C1 segment of cervical spinal cord (tissue), 14 donors: ENCODE measurements at regions not wholly inside any gene's neighbourhood (a gene's known extent, or its start where the extent isn't known, plus 50 kb on each side); places are given as distances from the start of the nearest gene placed in this dataset.

ENCODE experiments used
- DNase-seq, 14 donors: peaks; one replicate each; lab custom pipeline; 2025; lab: John Stamatoyannopoulos, UW

DNA sequence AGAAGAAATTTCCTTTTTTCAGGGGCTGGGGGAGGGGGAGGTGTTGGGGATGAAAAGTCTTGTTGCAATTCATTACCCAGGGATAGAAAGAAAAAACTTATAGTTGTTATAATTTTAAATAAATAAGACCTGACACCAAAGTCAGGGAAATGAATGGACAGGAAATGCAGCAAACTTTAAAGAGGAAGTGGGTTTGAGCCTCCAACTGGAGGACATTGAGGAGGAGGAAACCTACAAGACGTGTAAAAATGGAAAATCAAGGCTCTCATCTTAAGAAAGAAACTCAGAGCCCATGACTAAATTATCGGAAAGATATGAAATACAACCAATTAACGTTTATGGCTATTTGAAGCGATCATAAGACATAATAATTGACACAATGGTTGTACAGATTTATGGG, 54.4 kb downstream of the NIBAN1 start:
- no peak for DNase-seq

DNA sequence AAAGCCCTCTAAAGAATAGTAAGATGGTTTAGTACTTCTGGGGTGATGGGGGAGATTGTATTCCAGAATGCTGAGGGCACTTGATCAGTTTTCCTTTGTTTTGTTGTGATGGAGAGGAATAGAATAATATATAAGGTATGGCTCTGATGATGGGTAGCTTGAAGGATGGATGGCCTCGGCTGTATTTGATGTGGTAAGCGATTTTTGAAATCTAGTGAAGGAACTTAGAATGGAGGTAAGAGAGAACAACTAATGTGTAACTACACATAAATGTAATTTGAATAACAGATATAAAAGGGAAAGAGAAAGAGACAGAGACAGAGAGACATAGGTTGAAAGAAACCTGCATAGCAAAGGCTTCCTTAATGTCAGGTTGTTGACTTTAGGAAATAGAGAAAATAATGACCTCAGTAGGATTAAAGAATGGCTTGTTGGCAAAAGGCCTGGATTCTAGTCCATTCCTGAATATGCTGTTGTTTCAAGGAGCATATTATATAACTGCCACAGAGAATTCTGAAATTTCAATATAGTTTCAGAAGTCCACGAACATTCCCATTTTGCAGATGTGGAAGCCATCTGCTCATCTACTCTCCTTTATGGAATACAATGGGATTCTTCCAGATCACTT, 58.7 kb downstream of the NIBAN1 start:
- DNase-seq = no peak

DNA sequence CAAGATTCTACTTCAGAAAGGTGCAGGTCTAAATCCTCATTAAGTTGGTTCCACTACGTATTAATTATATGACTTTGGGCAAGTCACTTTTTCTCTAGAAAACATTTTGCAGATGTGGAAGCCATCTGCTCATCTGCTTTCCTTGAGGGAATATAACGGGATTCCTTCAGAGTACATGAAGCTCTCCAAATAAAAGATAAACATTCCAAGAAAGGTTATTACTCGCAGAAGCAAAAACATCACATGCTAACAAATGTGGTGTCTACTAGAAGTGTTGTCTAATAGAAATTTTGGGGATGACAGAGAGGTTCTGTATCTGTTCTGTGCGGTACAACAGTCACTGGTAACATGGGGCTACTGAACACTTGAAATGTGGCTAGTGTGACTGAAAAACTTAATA, 60.2 kb downstream of the NIBAN1 start:
- DNase-seq = no peak

DNA sequence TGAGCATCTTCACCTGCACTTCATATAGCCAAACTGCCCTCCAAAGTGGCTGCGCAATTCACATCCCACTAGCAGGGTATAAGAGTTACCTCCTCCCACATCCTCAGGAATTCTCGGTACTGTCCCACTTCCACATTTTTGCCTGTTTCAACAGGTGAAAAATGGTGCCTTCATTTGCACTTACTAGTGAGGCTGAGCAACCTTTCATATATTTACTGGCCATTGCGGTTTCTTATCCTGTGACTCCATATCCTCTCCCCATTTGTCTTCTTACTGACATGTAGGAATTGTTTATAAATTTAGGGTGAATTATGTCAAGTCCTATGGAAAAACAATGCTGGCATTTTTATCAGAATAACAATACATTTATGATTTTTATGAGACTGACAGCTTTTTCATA, 61.9 kb downstream of the NIBAN1 start:
- DNase-seq = no peak

DNA sequence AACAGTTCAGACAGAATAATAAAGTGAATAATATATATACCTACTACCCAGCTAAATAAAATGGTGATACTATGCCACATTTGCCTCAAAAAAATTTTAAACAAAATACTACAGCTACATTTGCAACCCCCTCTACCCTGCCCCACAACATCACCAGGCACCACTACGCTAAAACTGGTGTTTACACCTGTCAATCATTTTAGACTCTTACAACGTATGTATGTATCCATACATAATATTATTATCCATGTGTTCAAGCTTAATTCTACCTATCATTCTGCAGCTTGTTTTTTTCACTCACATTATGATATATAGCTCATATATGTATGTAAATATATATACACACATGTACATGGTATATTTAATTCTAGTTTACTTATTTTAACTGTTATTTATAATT, 62.5 kb downstream of the NIBAN1 start:
- no peak for DNase-seq

DNA sequence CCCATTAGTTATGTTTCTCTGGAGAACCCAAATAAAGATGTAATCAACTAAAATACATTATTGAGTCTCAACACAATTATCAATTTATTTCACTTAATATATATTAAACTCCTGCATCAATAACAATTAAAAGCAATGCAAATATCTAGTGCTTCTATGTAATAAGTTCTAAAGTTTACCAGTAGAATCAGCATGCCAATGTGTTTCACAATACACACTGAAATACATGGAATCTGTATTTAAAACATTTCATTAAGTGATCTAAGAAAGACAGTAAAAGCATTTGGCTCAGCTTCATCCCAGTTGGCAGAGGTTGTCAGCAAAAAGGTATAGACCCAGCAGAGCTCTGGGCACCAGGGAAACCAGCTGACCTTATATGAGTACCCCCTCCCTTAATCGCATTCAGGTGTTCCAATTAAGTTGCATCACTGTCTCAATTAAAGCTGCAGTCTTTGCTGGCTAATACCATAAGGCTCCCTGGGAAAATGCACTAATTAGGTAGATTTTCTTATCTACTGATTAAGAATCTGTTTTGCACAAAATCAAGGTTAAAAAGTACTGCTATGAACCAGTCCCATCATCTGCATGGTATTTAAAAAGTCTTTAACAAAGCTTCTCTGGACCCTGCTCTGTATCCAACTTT, 63.1 kb downstream of the NIBAN1 start:
- DNase-seq = no peak

DNA sequence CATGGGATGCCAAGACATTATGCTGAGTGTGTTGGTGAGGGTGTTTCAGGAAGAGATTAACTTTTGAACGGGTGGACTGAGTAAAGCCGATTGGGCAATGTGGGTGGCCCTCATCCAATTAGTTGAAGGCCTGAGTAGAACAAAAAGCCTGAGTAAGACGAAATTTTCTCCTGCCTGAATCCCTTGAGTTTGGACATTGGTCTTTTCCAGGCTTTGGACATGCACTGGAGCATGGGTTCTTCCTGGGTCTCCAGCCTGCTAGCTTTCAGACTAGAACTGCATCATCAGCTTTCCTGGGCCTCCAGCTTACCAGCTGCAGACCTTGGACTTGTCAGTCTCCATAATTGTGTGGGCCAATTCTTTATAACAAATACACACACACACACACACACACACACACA, 63.6 kb downstream of the NIBAN1 start:
- no peak for DNase-seq

DNA sequence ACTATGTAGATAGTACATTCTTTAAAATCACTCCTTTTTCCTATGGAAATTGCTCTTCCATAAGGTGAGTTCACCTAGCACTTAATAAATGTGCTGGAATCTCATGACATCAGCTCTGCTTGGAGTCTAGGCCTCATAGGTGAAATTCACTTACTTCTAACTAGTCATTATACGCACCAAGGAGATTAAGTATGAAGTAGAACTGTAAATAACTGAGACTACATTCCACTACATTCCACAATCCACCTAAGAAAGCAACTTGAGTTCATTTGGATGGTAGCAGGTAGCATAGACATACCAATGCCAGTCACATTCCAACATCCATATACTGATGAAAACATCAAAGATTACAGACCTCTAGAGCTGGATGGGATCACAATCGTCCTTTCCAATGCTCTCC, 64.3 kb downstream of the NIBAN1 start:
- no peak for DNase-seq

DNA sequence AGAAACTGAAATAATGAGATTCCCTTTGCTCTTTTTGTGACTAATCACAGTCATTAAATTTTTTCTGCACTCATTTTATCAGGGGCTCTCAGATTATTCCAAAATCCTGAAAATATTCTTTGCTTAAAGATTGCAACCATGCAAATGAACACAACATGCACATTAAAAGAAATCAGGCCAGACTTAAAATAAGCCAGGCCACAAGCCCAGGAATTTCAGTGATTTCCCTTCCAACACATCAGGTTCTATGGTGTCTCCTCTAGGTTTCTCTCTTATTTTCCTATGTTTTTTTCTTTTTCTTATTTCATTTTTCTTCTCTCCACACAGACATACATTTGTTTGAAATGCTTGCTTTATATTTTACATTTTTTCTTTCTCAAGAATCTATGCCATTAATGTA, 65.3 kb downstream of the NIBAN1 start:
- no peak for DNase-seq

DNA sequence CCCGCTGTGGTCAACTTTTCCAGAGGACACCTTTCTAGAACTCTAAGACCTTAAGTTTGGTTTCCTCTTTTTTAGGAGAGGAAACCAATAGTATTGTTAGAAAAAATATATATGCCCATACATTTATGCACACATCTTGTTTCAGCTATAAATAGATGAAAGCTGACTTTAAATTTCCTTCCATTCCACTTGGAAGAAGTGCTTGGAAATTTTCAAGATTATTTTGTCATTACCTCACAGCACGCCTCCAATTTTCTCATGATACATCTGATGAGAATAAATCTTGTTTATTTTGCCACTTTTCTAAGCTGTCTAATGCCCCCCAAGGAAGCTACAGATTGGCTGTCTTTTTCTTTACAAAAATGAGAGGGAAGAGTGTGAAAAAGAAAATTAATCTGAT, 65.8 kb downstream of the NIBAN1 start:
- DNase-seq = no peak

DNA sequence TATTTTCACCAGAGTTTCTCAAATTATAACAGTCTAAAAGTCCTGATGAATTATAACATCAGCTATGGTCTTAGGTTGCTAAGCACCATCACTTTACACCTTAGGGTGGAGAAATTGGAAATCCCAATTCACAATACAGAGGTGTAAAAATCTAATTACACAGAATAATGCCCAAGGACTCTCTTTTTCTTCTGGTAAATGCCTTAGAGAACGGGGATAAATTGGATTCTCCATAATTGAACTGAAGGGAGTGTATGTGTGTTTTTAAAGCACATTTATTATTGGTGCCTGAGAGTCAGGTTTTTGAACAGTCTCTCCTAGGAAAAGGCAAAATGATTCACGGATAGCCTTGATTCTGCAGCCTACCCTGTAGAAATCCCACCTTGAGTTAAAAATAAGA, 66.8 kb downstream of the NIBAN1 start:
- no peak for DNase-seq

DNA sequence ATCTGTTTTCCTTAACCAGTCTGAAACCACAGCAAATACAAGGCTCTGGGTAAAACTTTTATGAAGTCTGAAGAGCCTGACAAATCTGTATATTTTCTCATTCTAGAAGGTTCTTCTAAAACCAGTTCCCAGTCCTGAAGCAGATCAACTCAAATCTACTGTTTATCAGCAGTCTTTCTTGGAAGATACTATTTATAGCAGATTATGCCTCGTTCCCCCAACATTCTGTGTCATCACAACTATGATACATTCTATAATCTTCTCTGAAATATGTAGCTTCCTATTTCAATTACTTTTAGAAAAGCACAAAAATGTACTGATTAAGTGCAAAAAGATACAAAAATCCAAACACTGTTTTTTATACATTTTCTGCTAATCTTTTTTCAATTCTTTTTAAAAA, 67.5 kb downstream of the NIBAN1 start:
- DNase-seq = no peak

DNA sequence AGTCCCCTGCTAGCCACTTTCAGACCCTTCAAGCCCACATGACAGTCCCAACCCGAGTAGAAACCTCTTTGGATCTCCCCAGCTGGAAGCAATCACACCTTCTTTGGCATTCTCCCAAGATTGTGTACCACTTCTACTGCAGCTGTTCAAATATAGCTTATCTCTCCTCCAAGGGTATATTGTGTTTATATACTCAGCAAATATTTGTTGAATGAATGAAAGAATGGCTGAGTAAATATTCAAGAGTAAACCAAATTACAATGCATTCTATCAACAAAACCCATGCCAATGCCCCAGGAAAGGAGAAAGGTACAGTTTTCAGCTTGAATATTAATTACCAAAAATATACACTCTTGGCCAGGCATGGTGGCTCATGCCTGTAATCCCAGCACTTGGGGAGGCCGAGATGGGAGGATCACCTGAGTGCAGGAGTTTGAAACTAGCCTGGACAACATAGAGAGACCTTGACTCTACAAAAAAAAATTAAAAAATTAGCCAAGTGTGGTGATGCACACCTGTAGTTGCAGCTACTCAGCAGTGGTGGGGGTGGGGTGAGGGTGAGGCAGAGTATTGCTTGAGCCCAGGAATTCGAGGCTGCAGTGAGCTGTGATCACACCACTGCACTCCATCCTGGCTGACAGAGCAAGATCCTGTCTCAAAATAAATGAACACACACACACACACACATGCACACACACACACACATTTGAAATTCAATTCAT, 68.5 kb downstream of the NIBAN1 start:
- no peak for DNase-seq

DNA sequence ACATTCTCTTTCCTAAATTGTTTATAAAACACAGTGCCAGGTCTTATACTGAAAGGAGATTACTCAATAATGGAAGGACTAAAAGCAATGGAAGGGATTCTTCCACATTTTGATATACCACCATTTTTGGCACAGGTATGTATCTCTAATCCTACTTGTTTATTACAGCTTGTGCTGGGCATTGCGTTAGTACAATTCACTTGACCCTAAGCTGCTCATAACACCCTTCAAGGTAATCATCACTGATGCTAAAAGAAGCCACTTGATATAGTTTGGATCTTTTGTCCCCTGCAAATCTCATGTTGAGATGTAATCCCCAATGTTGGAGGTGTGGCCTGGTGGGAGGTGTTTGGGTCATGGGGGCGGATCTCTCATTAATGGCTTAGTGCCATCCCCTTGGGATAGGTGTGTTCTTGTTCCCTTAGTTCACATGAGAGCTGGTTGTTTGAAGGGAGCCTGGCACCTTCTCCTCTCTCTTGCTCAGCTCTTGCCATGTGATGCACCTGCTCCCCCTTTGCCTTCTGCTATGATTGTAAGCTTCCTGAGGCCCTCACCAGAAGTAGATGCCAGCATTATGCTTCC, 71.1 kb downstream of the NIBAN1 start:
- no peak for DNase-seq

DNA sequence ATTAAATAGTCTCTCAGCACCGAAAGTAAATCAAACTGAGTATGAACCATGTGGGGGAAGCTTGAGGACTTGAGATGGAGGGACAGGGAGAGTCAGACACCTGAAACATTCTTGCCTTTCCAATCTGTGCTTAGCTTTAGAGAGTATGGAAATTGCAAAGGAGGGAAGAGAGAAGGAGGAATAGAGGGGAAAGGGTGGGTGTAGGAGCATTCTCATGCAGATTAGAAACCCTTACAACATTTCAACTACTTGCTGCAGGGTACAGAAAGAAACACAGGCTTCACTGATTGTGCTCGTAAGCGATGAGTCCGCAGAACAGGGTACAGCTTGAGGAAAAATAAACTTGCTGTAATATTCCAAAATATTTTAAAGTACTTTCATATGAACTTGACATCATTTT, 73.8 kb downstream of the NIBAN1 start:
- no peak for DNase-seq

DNA sequence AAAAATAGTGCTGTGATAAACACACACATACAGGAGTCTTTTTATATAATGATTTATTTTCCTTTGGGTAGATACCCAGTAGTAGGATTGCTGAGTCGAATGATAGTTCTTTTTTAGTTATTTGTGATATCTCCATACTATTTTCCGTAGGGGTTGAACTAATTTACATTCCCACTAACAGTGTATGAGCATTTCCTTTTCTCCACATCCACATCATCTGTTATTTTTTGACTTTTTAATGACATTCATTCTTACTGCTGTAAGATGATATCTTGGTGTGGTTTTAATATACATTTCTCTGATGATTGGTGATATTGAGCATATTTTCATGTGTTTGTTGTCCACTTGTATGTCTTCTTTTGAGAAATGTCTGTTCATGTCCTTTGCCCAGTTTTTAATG, 78.3 kb downstream of the NIBAN1 start:
- DNase-seq = no peak

DNA sequence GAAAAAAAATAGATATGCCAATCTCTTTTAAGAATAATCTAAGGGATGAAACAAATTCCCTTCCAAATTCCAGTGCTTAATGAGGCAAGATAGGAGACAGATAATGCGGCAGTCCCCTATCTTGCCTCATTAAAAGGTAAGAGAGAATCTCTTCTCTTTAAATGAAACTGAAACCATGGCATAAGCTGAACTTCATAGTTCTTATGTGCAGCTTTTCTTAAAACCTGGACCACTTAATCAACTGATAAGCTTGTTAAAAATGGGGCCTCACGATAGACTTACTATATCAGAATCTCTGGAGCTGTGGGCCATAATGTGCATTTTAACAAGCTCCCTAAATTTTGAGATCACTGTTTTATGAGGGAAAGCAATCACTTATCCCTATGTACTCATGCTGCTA, 79.2 kb downstream of the NIBAN1 start:
- DNase-seq = no peak

DNA sequence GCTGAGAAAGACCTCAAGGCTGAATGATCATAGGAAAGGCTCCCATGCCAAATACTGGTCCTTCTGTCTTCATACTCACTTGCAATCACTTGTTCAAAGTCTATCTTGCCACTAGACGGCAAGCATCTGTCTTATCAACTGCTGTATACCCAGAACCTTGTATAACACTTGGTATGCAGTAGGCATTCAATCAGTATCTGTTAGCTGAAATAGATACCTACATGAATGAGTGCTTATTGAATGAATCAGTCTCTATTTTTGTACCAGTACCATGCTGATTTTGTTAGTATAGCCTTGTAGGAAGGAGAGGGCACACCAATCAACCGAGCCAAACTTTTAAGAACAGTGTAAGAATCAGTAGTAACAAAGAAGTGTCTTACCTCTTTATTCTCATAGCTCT, 80.6 kb downstream of the NIBAN1 start:
- DNase-seq = no peak

DNA sequence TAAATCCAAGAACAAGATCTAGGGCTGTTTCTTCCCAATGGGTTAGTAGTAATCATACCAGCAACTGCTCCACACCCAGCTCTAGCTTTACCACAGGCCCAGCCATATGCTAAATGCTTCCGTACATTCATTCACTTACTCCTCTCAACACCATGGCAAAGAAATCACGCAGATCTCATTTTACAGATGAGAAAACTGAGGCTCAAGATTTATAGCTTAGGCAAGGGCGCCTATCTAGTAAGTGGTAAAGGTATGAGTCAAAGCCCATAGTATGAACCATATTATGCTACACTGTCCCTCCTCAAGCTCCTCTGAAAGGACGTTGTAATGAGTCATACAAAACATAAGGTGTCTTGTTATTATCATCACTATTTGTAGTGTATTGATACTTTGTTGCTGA, 82.2 kb downstream of the NIBAN1 start:
- no peak for DNase-seq

DNA sequence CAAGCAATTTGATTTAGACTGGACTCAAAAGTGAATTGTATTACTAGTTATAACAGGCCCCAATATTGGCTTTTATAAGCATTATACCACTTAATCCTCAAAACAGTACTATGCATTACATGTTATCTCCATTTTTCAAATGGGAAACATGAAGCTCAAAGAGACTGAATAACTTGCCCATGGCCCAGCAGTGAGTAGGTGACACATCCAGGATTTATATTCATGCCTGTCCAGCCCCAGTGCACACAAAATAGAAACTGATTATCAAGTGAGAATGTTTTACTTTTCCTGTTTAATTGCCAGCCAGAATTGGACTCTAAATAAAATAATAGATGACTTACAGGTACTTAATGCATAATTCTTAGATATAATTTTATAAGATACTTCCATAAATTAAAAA, 82.9 kb downstream of the NIBAN1 start:
- no peak for DNase-seq

DNA sequence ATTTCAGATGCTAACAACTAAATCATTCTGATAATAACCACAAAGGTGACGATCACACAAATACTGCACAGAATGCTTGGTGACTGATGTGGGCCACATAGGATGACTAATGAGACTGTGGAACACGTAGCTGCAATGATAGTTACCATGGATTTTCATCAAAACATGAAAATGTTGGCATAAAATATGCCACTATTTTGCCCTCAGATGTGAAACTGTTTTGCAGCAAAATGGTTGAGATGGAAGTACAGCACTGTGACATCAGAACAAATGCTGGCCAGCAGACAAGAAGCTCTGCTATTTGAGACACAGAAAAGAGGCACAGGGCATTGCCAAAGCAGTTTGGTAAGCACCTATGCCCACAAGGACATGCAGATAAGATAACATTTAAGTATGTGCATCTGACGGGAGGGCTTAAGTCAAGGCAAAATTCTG, 83.8 kb downstream of the NIBAN1 start:
- peak in 1 of 14 donors; percentile 46 for DNase-seq

DNA sequence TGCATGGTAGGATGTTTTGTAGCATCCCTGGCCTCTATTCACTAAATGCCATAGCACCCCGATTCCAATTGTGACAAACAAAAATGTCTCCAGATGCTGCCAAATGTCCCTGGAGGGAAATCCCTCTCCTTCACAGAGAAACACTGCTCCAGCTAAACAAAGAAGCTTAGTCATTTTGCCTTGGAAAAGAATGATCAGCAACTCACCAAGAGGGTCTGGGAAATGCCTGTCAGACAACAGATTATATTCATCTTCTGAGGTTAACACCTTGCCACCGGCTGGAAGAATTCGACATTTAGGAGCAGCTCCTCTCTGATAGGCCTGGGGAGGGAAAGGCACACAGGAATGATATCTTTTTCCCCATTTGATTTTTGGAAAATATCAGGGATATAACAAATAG, 84.4 kb downstream of the NIBAN1 start:
- peak in 1 of 14 donors; percentile 44 for DNase-seq

DNA sequence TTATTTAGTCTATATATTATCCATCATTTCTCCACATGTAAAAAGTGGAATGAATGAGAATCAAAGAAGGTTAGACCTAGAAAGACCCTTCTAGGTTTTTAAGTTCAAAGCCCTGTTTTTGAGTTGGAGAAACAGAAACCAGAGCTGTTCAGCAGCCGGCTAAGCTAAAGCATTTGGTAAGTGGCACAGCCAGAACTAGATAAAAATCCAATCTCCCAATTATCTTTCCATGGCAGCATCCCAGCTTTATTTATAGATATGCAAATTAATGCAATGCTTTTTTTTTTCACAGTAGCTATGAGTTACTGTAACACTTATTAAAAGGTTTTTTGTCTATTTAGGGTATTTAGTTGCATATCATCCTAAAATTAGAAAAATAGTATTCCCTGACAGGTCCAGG, 85.1 kb downstream of the NIBAN1 start:
- peak in 1 of 14 donors; percentile 45 for DNase-seq
